GM12872 (cell line): ENCODE measurements at regions not wholly inside any gene's neighbourhood (a gene's known extent, or its start where the extent isn't known, plus 50 kb on each side); places are given as distances from the start of the nearest gene placed in this dataset.

Source experiments
- TF ChIP-seq, protein P1 (sequence below): IDR thresholded peaks from 3 replicates; pipeline ENCODE4 v1.5.1; 2011; ENCODE audit warnings: low read depth, mild to moderate bottlenecking, low read length, moderate library complexity; ENCODE audit not compliant: insufficient read depth

DNA sequence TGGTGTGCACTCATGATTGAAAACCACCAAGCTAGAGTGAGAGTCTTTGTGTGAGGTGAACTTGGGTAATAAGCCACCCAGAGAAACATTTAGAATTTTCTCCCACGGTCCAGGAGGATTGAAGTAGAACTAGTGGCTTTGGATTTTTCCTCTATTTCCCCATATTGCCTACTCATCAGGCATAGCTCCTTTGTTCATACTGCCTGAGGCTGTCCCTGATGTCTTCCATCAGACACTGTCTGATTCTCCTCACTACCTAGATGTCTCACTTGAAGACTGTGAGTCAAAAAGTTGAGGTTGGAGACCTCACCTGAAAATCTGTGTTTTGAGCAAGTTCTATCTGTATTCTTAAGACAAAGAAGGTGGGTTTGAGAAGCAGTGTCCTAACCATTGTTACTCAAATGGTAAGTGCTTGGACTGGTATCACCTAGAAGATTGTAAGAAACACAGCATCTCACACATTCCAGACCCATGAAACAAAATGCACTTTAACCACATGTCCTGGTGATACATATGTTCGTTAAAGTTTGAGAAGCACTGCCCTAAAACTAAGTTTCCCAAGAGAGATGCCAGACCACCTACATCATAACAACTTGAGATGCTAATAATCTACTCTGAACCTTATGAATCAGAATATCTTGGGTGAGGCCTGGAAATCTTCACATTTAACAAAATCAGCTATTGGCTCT lies 523.4 kb upstream of the BTBD3 start:
- TF ChIP-seq, protein P1, sequence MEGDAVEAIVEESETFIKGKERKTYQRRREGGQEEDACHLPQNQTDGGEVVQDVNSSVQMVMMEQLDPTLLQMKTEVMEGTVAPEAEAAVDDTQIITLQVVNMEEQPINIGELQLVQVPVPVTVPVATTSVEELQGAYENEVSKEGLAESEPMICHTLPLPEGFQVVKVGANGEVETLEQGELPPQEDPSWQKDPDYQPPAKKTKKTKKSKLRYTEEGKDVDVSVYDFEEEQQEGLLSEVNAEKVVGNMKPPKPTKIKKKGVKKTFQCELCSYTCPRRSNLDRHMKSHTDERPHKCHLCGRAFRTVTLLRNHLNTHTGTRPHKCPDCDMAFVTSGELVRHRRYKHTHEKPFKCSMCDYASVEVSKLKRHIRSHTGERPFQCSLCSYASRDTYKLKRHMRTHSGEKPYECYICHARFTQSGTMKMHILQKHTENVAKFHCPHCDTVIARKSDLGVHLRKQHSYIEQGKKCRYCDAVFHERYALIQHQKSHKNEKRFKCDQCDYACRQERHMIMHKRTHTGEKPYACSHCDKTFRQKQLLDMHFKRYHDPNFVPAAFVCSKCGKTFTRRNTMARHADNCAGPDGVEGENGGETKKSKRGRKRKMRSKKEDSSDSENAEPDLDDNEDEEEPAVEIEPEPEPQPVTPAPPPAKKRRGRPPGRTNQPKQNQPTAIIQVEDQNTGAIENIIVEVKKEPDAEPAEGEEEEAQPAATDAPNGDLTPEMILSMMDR, result no peak

DNA sequence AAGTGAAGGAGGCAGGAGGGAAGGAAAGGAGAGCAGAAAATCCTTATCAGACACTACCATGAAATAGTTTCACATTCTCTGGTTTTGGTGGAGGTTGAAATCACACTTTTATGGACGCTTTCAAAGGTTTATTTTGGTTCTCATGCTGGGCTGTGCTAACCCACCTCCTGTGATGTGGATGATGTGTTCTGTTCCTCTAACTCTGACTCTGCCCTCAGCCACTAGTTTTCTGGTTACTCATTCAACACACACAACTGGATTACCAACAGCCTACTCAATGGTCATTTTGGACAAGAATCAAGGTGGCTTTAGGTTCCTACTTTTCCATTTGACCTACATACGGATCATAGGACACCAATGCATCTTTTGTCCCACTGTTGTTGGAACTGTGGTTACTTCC lies 522.1 kb upstream of the BTBD3 start:
- TF ChIP-seq, protein P1, result no peak

DNA sequence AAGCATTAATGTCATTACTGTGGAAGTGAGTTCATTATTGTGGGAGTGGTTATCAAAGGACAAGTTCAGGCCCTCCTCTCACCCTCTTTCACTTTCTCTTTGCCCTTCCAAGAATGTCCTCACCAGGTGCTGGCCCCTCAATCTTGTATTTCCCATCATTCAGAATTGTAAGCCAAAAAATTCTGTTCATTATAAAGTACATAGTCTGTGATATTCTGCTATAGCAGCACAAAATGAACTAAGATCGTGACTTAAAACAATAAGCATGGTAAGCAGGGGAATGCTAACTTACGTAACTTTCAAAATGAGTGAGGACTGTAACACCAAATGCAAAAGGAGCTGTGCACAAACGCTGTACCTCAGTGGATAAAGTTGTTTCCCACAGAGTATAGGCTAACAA lies 515.7 kb upstream of the BTBD3 start:
- TF ChIP-seq, protein P1, result no peak

DNA sequence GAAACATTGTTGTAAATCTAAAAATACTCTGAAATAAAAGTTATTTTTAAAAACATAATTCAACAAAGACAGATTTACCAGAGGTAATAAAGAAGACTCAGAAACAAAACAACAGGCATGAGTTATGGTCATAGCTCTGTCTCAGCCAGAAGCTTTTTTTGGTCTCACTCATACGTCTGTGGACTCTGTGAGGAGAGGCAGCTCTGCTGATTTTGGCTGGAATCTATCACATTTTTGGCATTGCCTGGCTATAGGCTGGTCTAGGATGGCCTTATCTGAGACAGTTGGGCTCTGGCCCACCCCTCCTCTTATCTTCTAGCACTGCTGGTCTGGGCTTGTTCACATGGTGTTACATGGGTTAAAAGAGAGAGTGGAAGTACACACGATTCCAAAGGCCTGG lies 514.0 kb upstream of the BTBD3 start:
- TF ChIP-seq, protein P1, result no peak

DNA sequence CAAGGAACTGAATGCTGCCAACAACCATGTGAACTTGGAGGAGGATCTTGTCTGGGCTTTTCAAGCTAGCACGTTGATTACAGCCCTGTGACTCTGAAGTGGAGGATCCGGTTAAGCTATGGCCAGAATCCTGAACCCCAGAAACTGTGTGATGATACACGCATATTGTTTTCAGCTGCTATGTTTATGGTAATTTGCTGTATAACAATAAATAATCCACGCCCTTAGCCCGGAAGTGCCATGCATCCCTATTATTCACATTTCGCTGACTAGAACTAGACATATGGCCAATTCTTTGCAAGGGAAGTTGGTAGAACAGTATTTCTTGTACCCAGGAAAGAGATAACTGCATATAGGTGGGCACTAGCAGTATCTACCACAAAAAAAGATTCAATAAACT lies 510.8 kb upstream of the BTBD3 start:
- TF ChIP-seq, protein P1, result no peak

DNA sequence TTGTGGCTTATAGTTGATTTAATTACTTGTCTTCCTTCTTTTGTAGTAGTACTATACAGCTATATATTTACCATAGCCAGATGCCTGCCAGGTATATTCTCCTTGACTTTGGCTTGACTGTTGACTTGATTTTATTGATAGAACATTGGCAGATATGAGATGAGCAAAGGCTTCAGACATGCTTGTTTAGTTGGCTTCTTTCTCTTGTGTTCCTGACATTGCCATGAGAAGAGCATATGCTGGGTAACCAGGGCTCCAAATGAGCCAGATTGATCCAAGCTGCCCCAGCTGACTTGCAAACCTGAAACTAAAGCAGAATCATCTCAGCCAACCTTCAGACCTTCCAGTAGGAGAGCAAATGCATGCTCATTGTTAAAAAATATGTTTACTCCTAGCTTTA lies 508.1 kb upstream of the BTBD3 start:
- TF ChIP-seq, protein P1, result no peak

DNA sequence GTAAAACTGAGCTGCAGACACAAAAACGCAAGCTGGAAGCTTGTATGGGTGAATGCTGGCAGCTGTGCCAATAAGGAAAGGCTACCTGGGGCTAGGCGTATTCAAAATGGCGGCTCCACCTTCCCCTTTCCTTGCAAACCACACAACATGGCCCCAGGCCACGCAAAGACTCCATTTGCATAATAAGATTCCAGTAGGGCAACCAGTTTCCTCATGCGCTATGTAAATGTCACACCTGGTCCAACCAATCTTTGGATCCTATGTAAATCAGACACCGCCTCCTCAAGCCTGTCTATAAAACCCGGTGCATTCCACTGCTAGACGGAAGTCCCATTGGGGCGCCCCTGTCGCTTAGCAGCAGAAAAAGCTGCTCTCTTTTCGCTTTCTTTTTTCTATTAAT lies 505.9 kb upstream of the BTBD3 start:
- TF ChIP-seq, protein P1, result no peak
